ENCODE measurements at regions not wholly inside any gene's neighbourhood (a gene's known extent, or its start where the extent isn't known, plus 50 kb on each side); places are given as distances from the start of the nearest gene placed in this dataset.

DNA sequence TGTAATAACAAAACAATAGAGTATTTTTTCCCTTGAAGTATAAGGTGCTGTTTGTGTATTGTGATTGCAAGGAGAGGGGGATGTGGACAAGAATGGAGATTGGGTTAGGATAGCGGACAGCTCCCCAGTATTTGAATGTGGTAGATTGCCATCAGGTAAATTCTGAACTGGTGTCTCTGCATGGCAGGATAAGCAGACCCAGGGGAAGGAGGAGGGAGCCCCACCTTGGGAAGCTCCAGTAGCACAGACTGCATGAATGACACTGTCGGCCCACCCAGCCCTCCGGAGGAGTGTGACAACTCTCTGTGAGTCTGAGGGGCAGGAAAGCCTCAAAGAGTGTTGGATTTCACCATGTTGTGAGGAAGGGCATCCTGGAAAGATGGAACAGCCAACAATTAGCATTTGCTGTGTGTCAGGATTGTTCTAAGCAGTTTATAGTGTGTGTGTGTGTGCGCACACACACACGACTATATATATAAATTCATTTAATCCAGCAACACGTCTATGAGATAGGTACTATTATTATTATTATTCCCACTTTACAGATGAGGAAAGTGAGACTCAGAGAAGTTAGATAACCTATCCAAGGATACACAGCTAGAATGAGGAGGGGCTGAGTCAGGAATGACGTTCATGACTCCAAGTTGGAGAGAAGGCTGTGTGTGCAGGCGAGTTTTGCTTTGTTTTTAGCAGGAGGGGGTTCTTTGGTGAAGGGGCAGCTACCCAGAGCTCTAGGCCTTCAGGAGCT, 63.4 kb upstream of the LCTL start (continued):
- TF ChIP-seq CREB1 (IDR thresholded peaks at IDR 0.05) (no peak), CREB1 (CRISPR knock-in tag; IDR thresholded peaks at IDR 0.05) (no peak), ATF3 (IDR thresholded peaks at IDR 0.05) (no peak), ATF3 (CRISPR knock-in tag; conservative IDR thresholded peaks at IDR 0.05) (no peak), RBM25 (IDR thresholded peaks at IDR 0.05; ENCODE audit: low read depth, low read length, severe bottlenecking) (peak; percentile 62), MBD2 (IDR thresholded peaks at IDR 0.05; ENCODE audit: borderline replicate concordance, low read depth) (no peak), SNRNP70 (optimal IDR thresholded peaks at IDR 0.05; ENCODE audit: low read depth, low read length) (no peak), BRD4 (IDR thresholded peaks at IDR 0.05) (no peak), TCF3 (CRISPR knock-in tag; IDR thresholded peaks at IDR 0.05) (peak; percentile 79), ZNF583 (CRISPR knock-in tag; IDR thresholded peaks at IDR 0.05) (no peak), ZNF239 (CRISPR knock-in tag; IDR thresholded peaks at IDR 0.05) (no peak), GATAD2B (IDR thresholded peaks at IDR 0.05; ENCODE audit: borderline replicate concordance) (peak; percentile 61; the same call in 1 of the 2 replicates), RBM14 (IDR thresholded peaks at IDR 0.05; ENCODE audit: borderline replicate concordance, insufficient read depth, low read depth, low read length) (no peak), ZNF639 (CRISPR knock-in tag; conservative IDR thresholded peaks at IDR 0.05 in 1 of 2, IDR thresholded peaks at IDR 0.05 in 1 of 2) (no peak), BHLHE40 (IDR thresholded peaks at IDR 0.05; ENCODE audit: low read length) (no peak), SMARCE1 (IDR thresholded peaks at IDR 0.05) (peak; percentile 60), L3MBTL2 (IDR thresholded peaks at IDR 0.05) (no peak), ARHGAP35 (IDR thresholded peaks at IDR 0.05; ENCODE audit: partially characterized antibody) (no peak), ZNF12 (CRISPR knock-in tag; IDR thresholded peaks at IDR 0.05) (no peak), SMAD1 (IDR thresholded peaks at IDR 0.05; ENCODE audit: low read depth, low read length, partially characterized antibody) (no peak), HOXB6 (CRISPR knock-in tag; IDR thresholded peaks at IDR 0.05; ENCODE audit: borderline replicate concordance) (no peak)
- TF ChIP-seq, protein P1, sequence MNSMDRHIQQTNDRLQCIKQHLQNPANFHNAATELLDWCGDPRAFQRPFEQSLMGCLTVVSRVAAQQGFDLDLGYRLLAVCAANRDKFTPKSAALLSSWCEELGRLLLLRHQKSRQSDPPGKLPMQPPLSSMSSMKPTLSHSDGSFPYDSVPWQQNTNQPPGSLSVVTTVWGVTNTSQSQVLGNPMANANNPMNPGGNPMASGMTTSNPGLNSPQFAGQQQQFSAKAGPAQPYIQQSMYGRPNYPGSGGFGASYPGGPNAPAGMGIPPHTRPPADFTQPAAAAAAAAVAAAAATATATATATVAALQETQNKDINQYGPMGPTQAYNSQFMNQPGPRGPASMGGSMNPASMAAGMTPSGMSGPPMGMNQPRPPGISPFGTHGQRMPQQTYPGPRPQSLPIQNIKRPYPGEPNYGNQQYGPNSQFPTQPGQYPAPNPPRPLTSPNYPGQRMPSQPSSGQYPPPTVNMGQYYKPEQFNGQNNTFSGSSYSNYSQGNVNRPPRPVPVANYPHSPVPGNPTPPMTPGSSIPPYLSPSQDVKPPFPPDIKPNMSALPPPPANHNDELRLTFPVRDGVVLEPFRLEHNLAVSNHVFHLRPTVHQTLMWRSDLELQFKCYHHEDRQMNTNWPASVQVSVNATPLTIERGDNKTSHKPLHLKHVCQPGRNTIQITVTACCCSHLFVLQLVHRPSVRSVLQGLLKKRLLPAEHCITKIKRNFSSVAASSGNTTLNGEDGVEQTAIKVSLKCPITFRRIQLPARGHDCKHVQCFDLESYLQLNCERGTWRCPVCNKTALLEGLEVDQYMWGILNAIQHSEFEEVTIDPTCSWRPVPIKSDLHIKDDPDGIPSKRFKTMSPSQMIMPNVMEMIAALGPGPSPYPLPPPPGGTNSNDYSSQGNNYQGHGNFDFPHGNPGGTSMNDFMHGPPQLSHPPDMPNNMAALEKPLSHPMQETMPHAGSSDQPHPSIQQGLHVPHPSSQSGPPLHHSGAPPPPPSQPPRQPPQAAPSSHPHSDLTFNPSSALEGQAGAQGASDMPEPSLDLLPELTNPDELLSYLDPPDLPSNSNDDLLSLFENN (IDR thresholded peaks at IDR 0.05; ENCODE audit: low read depth in 2 of 2, low read length in 2 of 2), result peak in 1 of 2 experiments; percentile 49; a peak in 1 of 4 replicates
- TF ChIP-seq, protein P2, sequence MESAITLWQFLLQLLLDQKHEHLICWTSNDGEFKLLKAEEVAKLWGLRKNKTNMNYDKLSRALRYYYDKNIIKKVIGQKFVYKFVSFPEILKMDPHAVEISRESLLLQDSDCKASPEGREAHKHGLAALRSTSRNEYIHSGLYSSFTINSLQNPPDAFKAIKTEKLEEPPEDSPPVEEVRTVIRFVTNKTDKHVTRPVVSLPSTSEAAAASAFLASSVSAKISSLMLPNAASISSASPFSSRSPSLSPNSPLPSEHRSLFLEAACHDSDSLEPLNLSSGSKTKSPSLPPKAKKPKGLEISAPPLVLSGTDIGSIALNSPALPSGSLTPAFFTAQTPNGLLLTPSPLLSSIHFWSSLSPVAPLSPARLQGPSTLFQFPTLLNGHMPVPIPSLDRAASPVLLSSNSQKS (CRISPR knock-in tag; IDR thresholded peaks at IDR 0.05), result no peak

All from K562 (cell line).